ENCODE measurements at regions not wholly inside any gene's neighbourhood (a gene's known extent, or its start where the extent isn't known, plus 50 kb on each side); places are given as distances from the start of the nearest gene placed in this dataset.
"Not testable (repeated sequence)": the region's sequence is repeated elsewhere in the genome, so short reads cannot be mapped to it uniquely, and the experiment has no call there.

DNA sequence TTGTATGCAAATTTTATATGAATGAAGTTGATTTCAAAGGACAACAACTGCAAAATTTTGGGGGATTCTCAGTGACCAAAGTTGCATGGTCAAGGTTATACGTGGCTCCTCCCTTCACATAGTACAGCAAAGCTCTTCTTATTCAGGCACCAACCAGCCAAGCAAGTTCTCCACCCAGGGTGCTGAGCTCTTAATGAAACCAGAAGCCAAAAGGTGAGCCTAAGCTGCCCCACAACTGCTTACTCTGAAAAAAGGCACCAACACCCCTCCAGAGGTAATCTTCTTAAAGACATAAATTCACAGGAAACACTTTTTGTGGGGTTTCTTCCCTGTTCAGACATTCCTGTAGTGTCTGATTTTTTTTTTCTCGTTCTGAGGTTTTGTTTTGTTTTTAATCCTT, 106.1 kb upstream of the GMNC start:
- Histone ChIP-seq H3K9me3 (no peaks in the 10 kb centered on the region), H3K27ac (no peak overlapping the region), H3K4me3 (no peak overlapping the region), H3K36me3 (no peaks in the 10 kb centered on the region), H3K27me3 (no peaks in the 10 kb centered on the region), H3K4me1 (no peaks in the 10 kb centered on the region)
- no peak for TF ChIP-seq CTCF (IDR thresholded peaks at IDR 0.05)
- DNase-seq (ENCODE audit: low spot score): no peak

DNA sequence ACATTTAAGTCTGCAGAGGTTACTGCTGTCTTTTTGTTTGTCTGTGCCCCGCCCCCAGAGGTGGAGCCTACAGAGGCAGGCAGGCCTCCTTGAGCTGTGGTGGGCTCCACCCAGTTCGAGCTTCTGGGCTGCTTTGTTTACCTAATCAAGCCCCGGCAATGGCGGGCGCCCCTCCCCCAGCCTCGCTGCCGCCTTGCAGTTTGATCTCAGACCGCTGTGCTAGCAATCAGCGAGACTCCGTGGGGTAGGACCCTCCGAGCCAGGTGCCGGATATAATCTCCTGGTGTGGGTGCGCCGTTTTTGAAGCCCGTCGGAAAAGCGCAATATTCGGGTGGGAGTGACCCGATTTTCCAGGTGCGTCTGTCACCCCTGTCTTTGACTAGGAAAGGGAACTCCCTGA, 102.4 kb upstream of the GMNC start:
- H3K36me3 ChIP-seq: not testable (repeated sequence)

DNA sequence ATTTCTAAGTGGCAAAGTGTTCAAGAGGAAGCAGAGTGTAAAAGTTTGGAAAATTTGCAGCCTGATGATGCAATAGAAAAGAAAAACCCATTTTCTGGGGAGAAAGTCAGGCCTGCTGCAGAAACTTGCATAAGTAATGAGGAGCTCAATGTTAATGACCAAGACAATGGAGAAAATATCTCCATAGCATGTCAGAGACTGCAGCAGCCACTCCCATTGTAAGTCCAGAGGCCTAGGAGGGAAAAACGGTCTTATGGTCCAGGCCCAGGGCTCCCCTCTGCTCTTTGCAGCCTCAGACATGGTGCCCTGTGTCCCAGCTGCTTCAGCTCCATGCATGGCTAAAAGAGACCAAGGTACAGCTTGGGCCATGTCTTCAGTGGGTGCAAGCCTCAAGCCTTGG, 96.6 kb upstream of the GMNC start:
- Histone ChIP-seq H3K4me3 (no peak overlapping the region), H3K27ac (no peak overlapping the region), H3K27me3 (no peaks in the 10 kb centered on the region), H3K4me1 (no peaks in the 10 kb centered on the region), H3K36me3 (no peaks in the 10 kb centered on the region), H3K9me3 (no peaks in the 10 kb centered on the region)
- no peak for DNase-seq (ENCODE audit: low spot score)
- TF ChIP-seq CTCF (IDR thresholded peaks at IDR 0.05): no peak

More for the DNA sequence above, 102.4 kb upstream of the GMNC start:
- not testable (repeated sequence) for DNase-seq (ENCODE audit: low spot score); H3K27me3 ChIP-seq; H3K27ac ChIP-seq; H3K4me1 ChIP-seq; H3K9me3 ChIP-seq; H3K4me3 ChIP-seq

- no peak overlapping the region for H3K27ac ChIP-seq
- no peak overlapping the region for H3K4me3 ChIP-seq
- DNase-seq (ENCODE audit: low spot score): no peak
- H3K36me3 ChIP-seq: no peaks in the 10 kb centered on the region
- H3K27me3 ChIP-seq: no peaks in the 10 kb centered on the region
- H3K4me1 ChIP-seq: no peaks in the 10 kb centered on the region
- TF ChIP-seq CTCF (IDR thresholded peaks at IDR 0.05): no peak
- H3K9me3 ChIP-seq: no peaks in the 10 kb centered on the region
These were observed 79.3 kb upstream of the GMNC start for GRCh38 chr3:190941694-190942260.

DNA sequence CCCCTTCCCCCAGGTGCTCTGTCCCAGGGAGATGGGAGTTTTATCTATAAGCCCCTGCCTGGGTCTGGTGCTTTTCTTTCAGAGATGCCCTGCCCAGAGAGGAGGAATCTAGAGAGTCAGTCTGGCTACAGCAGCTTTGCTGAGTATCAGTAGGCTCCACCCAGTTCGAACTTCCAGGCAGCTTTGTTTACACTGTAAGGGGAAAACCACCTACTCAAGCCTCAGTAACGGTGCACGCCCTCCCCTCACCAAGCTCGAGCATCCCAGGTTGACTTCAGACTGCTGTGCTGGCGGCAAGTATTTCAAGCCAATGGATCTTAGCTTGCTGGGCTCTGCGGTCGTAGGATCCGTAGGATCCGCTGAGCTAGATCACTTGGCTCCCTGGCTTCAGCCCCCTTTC, 72.1 kb upstream of the GMNC start:
- not testable (repeated sequence) for H3K4me3 ChIP-seq; H3K27ac ChIP-seq; H3K4me1 ChIP-seq; H3K27me3 ChIP-seq; H3K9me3 ChIP-seq; H3K36me3 ChIP-seq; DNase-seq (ENCODE audit: low spot score)

- no peaks in the 10 kb centered on the region for H3K36me3 ChIP-seq
- no peak overlapping the region for H3K27ac ChIP-seq
- H3K9me3 ChIP-seq: no peaks in the 10 kb centered on the region
- H3K4me1 ChIP-seq: no peaks in the 10 kb centered on the region
- no peak overlapping the region for H3K4me3 ChIP-seq
- no peaks in the 10 kb centered on the region for H3K27me3 ChIP-seq
- no peak for TF ChIP-seq CTCF (IDR thresholded peaks at IDR 0.05)
- DNase-seq (ENCODE audit: low spot score): no peak
These were observed 64.1 kb upstream of the GMNC start for GRCh38 chr3:190926619-190927018.

DNA sequence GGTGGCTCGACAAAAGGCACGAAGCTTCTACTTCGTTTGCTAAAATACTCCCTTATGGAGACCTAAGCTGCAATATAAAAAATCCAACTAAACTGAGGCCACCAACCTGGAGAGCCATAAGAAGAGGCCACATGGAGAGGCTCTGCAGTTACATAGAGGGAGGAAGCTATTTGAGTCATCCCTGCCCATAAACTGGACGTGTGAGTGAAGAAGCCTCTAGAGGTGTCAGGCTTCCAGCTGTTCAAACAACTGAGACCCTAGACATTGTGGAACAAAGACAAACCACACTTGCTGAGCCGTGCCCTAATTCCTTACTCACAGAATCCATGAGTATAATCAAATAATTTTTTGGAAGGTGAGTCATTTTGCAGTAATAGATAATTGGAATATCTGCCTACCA, 50.2 kb upstream of the GMNC start:
- TF ChIP-seq CTCF (IDR thresholded peaks at IDR 0.05): no peak
- Histone ChIP-seq H3K36me3 (no peaks in the 10 kb centered on the region), H3K27me3 (no peaks in the 10 kb centered on the region), H3K9me3 (no peaks in the 10 kb centered on the region), H3K4me1 (no peaks in the 10 kb centered on the region), H3K27ac (no peak overlapping the region), H3K4me3 (no peak overlapping the region)
- DNase-seq (ENCODE audit: low spot score): no peak

All from right atrium auricular region (tissue), 2 donors.